ENCODE measurements at regions not wholly inside any gene's neighbourhood (a gene's known extent, or its start where the extent isn't known, plus 50 kb on each side); places are given as distances from the start of the nearest gene placed in this dataset.

- TF ChIP-seq, protein P1, sequence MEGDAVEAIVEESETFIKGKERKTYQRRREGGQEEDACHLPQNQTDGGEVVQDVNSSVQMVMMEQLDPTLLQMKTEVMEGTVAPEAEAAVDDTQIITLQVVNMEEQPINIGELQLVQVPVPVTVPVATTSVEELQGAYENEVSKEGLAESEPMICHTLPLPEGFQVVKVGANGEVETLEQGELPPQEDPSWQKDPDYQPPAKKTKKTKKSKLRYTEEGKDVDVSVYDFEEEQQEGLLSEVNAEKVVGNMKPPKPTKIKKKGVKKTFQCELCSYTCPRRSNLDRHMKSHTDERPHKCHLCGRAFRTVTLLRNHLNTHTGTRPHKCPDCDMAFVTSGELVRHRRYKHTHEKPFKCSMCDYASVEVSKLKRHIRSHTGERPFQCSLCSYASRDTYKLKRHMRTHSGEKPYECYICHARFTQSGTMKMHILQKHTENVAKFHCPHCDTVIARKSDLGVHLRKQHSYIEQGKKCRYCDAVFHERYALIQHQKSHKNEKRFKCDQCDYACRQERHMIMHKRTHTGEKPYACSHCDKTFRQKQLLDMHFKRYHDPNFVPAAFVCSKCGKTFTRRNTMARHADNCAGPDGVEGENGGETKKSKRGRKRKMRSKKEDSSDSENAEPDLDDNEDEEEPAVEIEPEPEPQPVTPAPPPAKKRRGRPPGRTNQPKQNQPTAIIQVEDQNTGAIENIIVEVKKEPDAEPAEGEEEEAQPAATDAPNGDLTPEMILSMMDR (IDR thresholded peaks at IDR 0.05), result peak; percentile 74
- TF ChIP-seq ZNF219 (CRISPR knock-in tag; IDR thresholded peaks at IDR 0.05; ENCODE audit: borderline replicate concordance) (no peak), ZBTB21 (CRISPR knock-in tag; IDR thresholded peaks at IDR 0.05; ENCODE audit: borderline replicate concordance) (no peak), CBFB (CRISPR knock-in tag; IDR thresholded peaks at IDR 0.05; ENCODE audit: low read depth) (no peak), ATF3 (CRISPR knock-in tag; conservative IDR thresholded peaks at IDR 0.05) (no peak), GABPB1 (CRISPR knock-in tag; IDR thresholded peaks at IDR 0.05) (no peak), CREM (CRISPR knock-in tag; IDR thresholded peaks at IDR 0.05) (no peak), NFE2L1 (CRISPR knock-in tag; IDR thresholded peaks at IDR 0.05) (no peak)
- TF ChIP-seq, protein P2, sequence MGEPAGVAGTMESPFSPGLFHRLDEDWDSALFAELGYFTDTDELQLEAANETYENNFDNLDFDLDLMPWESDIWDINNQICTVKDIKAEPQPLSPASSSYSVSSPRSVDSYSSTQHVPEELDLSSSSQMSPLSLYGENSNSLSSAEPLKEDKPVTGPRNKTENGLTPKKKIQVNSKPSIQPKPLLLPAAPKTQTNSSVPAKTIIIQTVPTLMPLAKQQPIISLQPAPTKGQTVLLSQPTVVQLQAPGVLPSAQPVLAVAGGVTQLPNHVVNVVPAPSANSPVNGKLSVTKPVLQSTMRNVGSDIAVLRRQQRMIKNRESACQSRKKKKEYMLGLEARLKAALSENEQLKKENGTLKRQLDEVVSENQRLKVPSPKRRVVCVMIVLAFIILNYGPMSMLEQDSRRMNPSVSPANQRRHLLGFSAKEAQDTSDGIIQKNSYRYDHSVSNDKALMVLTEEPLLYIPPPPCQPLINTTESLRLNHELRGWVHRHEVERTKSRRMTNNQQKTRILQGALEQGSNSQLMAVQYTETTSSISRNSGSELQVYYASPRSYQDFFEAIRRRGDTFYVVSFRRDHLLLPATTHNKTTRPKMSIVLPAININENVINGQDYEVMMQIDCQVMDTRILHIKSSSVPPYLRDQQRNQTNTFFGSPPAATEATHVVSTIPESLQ (CRISPR knock-in tag; IDR thresholded peaks at IDR 0.05), result no peak
- TF ChIP-seq, protein P3, sequence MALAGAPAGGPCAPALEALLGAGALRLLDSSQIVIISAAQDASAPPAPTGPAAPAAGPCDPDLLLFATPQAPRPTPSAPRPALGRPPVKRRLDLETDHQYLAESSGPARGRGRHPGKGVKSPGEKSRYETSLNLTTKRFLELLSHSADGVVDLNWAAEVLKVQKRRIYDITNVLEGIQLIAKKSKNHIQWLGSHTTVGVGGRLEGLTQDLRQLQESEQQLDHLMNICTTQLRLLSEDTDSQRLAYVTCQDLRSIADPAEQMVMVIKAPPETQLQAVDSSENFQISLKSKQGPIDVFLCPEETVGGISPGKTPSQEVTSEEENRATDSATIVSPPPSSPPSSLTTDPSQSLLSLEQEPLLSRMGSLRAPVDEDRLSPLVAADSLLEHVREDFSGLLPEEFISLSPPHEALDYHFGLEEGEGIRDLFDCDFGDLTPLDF (CRISPR knock-in tag; IDR thresholded peaks at IDR 0.05), result no peak
- TF ChIP-seq, protein P4, sequence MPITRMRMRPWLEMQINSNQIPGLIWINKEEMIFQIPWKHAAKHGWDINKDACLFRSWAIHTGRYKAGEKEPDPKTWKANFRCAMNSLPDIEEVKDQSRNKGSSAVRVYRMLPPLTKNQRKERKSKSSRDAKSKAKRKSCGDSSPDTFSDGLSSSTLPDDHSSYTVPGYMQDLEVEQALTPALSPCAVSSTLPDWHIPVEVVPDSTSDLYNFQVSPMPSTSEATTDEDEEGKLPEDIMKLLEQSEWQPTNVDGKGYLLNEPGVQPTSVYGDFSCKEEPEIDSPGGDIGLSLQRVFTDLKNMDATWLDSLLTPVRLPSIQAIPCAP (CRISPR knock-in tag; IDR thresholded peaks at IDR 0.05), result no peak
- TF ChIP-seq, protein P5, sequence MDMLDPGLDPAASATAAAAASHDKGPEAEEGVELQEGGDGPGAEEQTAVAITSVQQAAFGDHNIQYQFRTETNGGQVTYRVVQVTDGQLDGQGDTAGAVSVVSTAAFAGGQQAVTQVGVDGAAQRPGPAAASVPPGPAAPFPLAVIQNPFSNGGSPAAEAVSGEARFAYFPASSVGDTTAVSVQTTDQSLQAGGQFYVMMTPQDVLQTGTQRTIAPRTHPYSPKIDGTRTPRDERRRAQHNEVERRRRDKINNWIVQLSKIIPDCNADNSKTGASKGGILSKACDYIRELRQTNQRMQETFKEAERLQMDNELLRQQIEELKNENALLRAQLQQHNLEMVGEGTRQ (CRISPR knock-in tag; IDR thresholded peaks at IDR 0.05), result no peak
Observed at GRCh38 chr5:42005561-42006153, 80.6 kb downstream of the FBXO4 start.
